Mucosa of descending colon (tissue), 3 donors: ENCODE measurements at regions not wholly inside any gene's neighbourhood (a gene's known extent, or its start where the extent isn't known, plus 50 kb on each side); places are given as distances from the start of the nearest gene placed in this dataset.

Experiments used
- ATAC-seq: fragments of 200-7000 bp; cut with Tn5 transposase; one replicate; pipeline ENCODE4 v1.9.1; 2020; ENCODE audit warnings: mild to moderate bottlenecking, moderate library complexity
- DNase-seq, 3 donors: peaks; one replicate each; pipeline ENCODE4 v3.0.0-alpha.2; 2020
- H3K36me3 ChIP-seq: fragments of 200-600 bp; one replicate; pipeline ENCODE4 v1.8.0; 2021; ENCODE audit warnings: low read depth, mild to moderate bottlenecking
- H3K4me1 ChIP-seq: fragments of 200-600 bp; one replicate; pipeline ENCODE4 v1.8.0; 2021; ENCODE audit warnings: low read depth, mild to moderate bottlenecking
- H3K4me3 ChIP-seq: fragments of 200-600 bp; one replicate; pipeline ENCODE4 v1.8.0; 2021; ENCODE audit warnings: mild to moderate bottlenecking
- H3K9me3 ChIP-seq: fragments of 200-600 bp; one replicate; pipeline ENCODE4 v1.8.0; 2021; ENCODE audit warnings: mild to moderate bottlenecking
- intact Hi-C, 2 donors: fragments of 100-400 bp; cut with DNase I in 1 of 2; cut with micrococcal nuclease in 1 of 2; formaldehyde crosslinking; loops; one replicate each; pipeline versions ENCODE4 v1.11.0 to v1.11.1; 2022; cut with DNase I, micrococcal nuclease
- TF ChIP-seq, protein P1 (sequence below): fragments of 200-600 bp; IDR thresholded peaks from one replicate; pipeline ENCODE4 v1.8.0; 2022; ENCODE audit warnings: antibody characterized with exemption, mild to moderate bottlenecking
- donor health status: DM: no; HTN: no; CAD: no; lungs with moderate emphysema.
- donor health status: DM: no; HTN: no; CAD: no.
- donor health status: DM: no; HTN: yes; CAD: no.

DNA sequence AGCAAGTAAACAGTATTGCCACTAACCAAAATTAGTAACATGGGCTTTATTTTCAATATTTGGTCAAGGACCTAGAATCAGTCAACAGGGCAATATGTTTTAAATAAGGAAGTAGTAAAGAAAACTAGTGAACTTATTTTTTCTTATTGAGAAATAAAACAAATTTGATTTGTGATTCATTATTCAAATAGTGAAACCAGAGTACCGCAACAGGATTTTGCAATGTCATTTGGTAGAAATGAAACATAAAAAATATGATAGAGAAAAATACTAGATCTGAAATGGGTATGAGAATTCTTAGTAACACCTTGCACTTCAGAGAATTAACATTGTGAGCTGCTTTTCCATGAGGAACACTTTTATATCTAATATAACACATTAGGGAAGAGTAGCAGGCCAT is 291.8 kb upstream of the GBE1 start:
- intact Hi-C loops: no loop called here
- DNase-seq (no peak), ATAC-seq (no peak)
- Histone ChIP-seq H3K4me1 (no peaks in the 10 kb centered on the region), H3K36me3 (no peaks in the 10 kb centered on the region), H3K4me3 (no peak overlapping the region), H3K9me3 (no peaks in the 10 kb centered on the region)
- TF ChIP-seq, protein P1, sequence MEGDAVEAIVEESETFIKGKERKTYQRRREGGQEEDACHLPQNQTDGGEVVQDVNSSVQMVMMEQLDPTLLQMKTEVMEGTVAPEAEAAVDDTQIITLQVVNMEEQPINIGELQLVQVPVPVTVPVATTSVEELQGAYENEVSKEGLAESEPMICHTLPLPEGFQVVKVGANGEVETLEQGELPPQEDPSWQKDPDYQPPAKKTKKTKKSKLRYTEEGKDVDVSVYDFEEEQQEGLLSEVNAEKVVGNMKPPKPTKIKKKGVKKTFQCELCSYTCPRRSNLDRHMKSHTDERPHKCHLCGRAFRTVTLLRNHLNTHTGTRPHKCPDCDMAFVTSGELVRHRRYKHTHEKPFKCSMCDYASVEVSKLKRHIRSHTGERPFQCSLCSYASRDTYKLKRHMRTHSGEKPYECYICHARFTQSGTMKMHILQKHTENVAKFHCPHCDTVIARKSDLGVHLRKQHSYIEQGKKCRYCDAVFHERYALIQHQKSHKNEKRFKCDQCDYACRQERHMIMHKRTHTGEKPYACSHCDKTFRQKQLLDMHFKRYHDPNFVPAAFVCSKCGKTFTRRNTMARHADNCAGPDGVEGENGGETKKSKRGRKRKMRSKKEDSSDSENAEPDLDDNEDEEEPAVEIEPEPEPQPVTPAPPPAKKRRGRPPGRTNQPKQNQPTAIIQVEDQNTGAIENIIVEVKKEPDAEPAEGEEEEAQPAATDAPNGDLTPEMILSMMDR: no peak

DNA sequence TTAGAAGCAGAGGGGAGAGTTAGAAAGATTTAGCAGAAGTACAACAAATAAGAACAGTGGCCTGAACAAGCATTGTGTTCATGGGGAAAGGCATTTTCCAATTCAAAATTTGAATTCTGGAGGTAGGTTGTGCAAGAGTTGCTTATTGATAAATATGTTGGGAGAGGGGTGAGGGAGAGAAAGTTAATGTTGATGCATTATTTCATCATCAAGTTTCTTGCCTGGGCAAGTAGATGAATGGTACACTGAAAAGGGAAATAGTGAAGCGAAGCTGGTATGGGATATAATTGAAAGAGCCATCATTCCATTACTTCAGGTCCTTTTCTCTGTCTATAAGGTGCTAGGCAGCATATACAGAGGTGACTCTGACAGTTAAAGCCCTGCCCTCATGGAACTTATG is 288.9 kb upstream of the GBE1 start:
- no peak for ATAC-seq
- H3K4me1 ChIP-seq: no peaks in the 10 kb centered on the region
- intact Hi-C loops: no loop called here
- H3K9me3 ChIP-seq: no peaks in the 10 kb centered on the region
- H3K4me3 ChIP-seq: no peak overlapping the region
- no peak for DNase-seq
- H3K36me3 ChIP-seq: no peaks in the 10 kb centered on the region
- TF ChIP-seq, protein P1: no peak

- DNase-seq (no peak), ATAC-seq (no peak)
- intact Hi-C loops: no loop called here
- H3K36me3 ChIP-seq: no peaks in the 10 kb centered on the region
- no peaks in the 10 kb centered on the region for H3K9me3 ChIP-seq
- no peak overlapping the region for H3K4me3 ChIP-seq
- TF ChIP-seq, protein P1: no peak
- no peaks in the 10 kb centered on the region for H3K4me1 ChIP-seq
These were observed 287.3 kb upstream of the GBE1 start for GRCh38 chr3:82048711-82049110.

GRCh38 chr3:82044930-82045705 is 283.7 kb upstream of the GBE1 start:
- TF ChIP-seq, protein P1: no peak
- no peak for ATAC-seq
- intact Hi-C loops: no loop called here
- H3K4me1 ChIP-seq: no peaks in the 10 kb centered on the region
- H3K36me3 ChIP-seq: no peaks in the 10 kb centered on the region
- H3K4me3 ChIP-seq: no peak overlapping the region
- DNase-seq: no peak
- no peaks in the 10 kb centered on the region for H3K9me3 ChIP-seq

- ATAC-seq: no peak
These were observed 277.1 kb upstream of the GBE1 start for GRCh38 chr3:82038556-82038955.

More at GRCh38 chr3:82038556-82038955, 277.1 kb upstream of the GBE1 start:
- Histone ChIP-seq H3K4me1 (no peaks in the 10 kb centered on the region), H3K36me3 (no peaks in the 10 kb centered on the region), H3K4me3 (no peak overlapping the region), H3K9me3 (no peaks in the 10 kb centered on the region)
- intact Hi-C loops: no loop called here
- DNase-seq: no peak
- TF ChIP-seq, protein P1: no peak
